Stomach smooth muscle (tissue), 2 donors: ENCODE measurements at regions not wholly inside any gene's neighbourhood (a gene's known extent, or its start where the extent isn't known, plus 50 kb on each side); places are given as distances from the start of the nearest gene placed in this dataset.
"Not testable (repeated sequence)": the region's sequence is repeated elsewhere in the genome, so short reads cannot be mapped to it uniquely, and the experiment has no call there.

ENCODE experiments used
- H3K27ac ChIP-seq: one replicate; pipeline ENCODE4 v1.7.0; 2013; ENCODE audit warnings: mild to moderate bottlenecking, low read length, inconsistent platforms
- H3K27me3 ChIP-seq, 2 donors: one replicate each; pipeline ENCODE4 v1.7.0; 2013; ENCODE audit warnings: low read length in 2 of 2; ENCODE audit not compliant: insufficient read depth in 2 of 2, control insufficient read depth in 1 of 2
- H3K36me3 ChIP-seq, 2 donors: one replicate each; pipeline ENCODE4 v1.7.0; 2013; ENCODE audit warnings: low read length in 2 of 2; ENCODE audit not compliant: control insufficient read depth in 2 of 2, insufficient read depth in 2 of 2
- H3K4me1 ChIP-seq: one replicate; pipeline ENCODE4 v1.7.0; 2013; ENCODE audit warnings: low read length; ENCODE audit not compliant: control insufficient read depth, insufficient read depth
- H3K4me3 ChIP-seq, 2 donors: one replicate each; pipeline ENCODE4 v1.7.0; 2013; ENCODE audit warnings: low read length in 2 of 2
- H3K9ac ChIP-seq, 2 donors: one replicate each; pipeline ENCODE4 v1.7.0; 2013; ENCODE audit warnings: low read length in 2 of 2, mild to moderate bottlenecking in 1 of 2
- H3K9me3 ChIP-seq, 2 donors: one replicate each; pipeline ENCODE4 v1.7.0; 2013; ENCODE audit warnings: low read length in 2 of 2; ENCODE audit not compliant: control insufficient read depth in 2 of 2
- donor health status: healthy.
- donor health status: Pancreatic carcinoma.

GRCh38 chr12:114836609-114837008 lies 152.6 kb upstream of the TBX3 start:
- Histone ChIP-seq H3K9me3 (peaks cover 0 to 4% of the 10 kb centered on the region in 2 donors), H3K27ac (no peak overlapping the region), H3K36me3 (no peaks in the 10 kb centered on the region)

GRCh38 chr12:114835031-114835430 lies 151.1 kb upstream of the TBX3 start:
- Histone ChIP-seq H3K27me3 (peaks cover 0 to 2% of the 10 kb centered on the region in 2 donors), H3K9ac (no peak overlapping the region), H3K4me3 (no peak overlapping the region), H3K36me3 (no peaks in the 10 kb centered on the region), H3K27ac (no peak overlapping the region), H3K9me3 (peaks cover 0 to 4% of the 10 kb centered on the region in 2 donors), H3K4me1 (no peaks in the 10 kb centered on the region)

More at GRCh38 chr12:114836609-114837008, 152.6 kb upstream of the TBX3 start:
- H3K4me3 ChIP-seq: no peak overlapping the region
- H3K27me3 ChIP-seq: peaks cover 0 to 2% of the 10 kb centered on the region in 2 donors
- no peak overlapping the region for H3K9ac ChIP-seq
- H3K4me1 ChIP-seq: no peaks in the 10 kb centered on the region

DNA sequence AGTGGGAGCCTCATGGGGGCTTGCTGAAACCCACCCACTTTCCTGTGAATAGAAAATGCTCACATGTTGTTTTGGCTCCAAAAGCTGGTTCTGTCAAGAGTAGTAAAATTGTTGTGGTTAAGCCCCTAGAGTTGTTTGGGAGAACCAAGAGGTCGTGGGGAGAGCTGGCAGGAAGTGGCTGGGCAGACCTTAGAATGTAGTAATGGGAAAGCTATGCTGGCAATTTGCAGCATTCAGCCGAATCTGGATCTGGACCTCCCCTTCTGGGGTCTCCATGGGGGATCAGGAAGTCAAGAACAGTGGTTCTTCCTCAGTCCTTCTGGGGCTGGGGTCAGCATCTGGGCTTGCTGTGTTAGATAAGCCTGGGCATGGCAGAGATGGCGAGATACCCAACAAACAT lies 150.6 kb upstream of the TBX3 start:
- Histone ChIP-seq H3K4me1 (no peaks in the 10 kb centered on the region), H3K9me3 (peaks cover 0 to 4% of the 10 kb centered on the region in 2 donors), H3K9ac (no peak overlapping the region), H3K36me3 (no peaks in the 10 kb centered on the region), H3K4me3 (no peak overlapping the region), H3K27me3 (peaks cover 0 to 2% of the 10 kb centered on the region in 2 donors), H3K27ac (no peak overlapping the region)

GRCh38 chr12:114829833-114830232 lies 145.9 kb upstream of the TBX3 start:
- H3K27ac ChIP-seq: no peak overlapping the region
- H3K9me3 ChIP-seq: no peaks in the 10 kb centered on the region
- no peak overlapping the region for H3K9ac ChIP-seq
- H3K4me3 ChIP-seq: no peak overlapping the region
- peaks cover 0 to 2% of the 10 kb centered on the region in 2 donors for H3K36me3 ChIP-seq
- H3K4me1 ChIP-seq: no peaks in the 10 kb centered on the region
- peaks cover 0 to 2% of the 10 kb centered on the region in 2 donors for H3K27me3 ChIP-seq

DNA sequence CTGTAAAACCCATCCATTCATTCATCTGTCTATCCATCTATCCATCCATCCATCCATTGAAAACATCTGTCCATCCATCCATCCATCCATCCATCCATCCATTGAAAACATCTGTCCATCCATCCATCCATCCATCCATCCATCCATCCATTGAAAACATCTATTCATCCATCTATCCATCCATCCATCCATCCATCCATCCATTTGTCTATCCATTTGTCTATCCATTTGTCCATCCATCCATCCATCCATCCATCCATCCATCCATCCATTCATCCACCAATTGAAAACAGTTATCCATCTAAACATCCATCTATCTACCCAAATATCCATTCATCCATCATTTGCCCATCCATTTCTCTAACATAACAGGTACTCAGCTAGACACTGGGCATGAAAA lies 145.3 kb upstream of the TBX3 start:
- not testable (repeated sequence) for H3K27me3 ChIP-seq, H3K4me1 ChIP-seq, H3K9me3 ChIP-seq, H3K9ac ChIP-seq, H3K27ac ChIP-seq, H3K4me3 ChIP-seq, H3K36me3 ChIP-seq

DNA sequence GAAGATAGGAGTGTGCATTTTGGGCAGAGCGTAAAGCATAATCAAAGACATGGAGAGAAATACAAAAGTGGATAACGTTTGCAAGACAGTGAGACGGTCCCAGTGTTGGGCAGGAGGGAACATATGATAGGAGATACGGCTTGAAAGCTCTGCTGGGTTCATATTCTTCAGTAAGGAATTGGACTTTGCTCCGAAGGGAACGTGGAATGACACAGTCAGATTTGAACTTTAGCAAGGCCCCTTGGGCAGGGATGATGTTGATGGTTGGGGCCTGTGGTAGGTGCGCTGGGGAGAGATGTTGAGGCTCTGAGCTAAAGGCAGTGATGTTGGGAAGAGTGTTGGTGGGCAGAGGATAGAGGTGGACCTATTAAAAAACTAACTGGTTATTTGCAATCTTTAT lies 143.5 kb upstream of the TBX3 start:
- Histone ChIP-seq H3K9me3 (no peaks in the 10 kb centered on the region), H3K4me3 (no peak overlapping the region), H3K9ac (no peak overlapping the region)

GRCh38 chr12:114826244-114826643 lies 142.3 kb upstream of the TBX3 start:
- Histone ChIP-seq H3K9ac (no peak overlapping the region), H3K27ac (no peak overlapping the region), H3K27me3 (no peaks in the 10 kb centered on the region), H3K4me1 (no peaks in the 10 kb centered on the region), H3K36me3 (peaks cover 0 to 2% of the 10 kb centered on the region in 2 donors), H3K9me3 (no peaks in the 10 kb centered on the region), H3K4me3 (no peak overlapping the region)

More for the DNA sequence above, 143.5 kb upstream of the TBX3 start:
- Histone ChIP-seq H3K4me1 (no peaks in the 10 kb centered on the region), H3K27ac (no peak overlapping the region), H3K36me3 (peaks cover 0 to 2% of the 10 kb centered on the region in 2 donors), H3K27me3 (no peaks in the 10 kb centered on the region)

GRCh38 chr12:114823724-114824123 lies 139.7 kb upstream of the TBX3 start:
- H3K27me3 ChIP-seq: no peaks in the 10 kb centered on the region
- H3K27ac ChIP-seq: no peak overlapping the region
- H3K9me3 ChIP-seq: no peaks in the 10 kb centered on the region
- H3K4me1 ChIP-seq: no peaks in the 10 kb centered on the region
- H3K36me3 ChIP-seq: peaks cover 0 to 2% of the 10 kb centered on the region in 2 donors
- no peak overlapping the region for H3K4me3 ChIP-seq
- no peak overlapping the region for H3K9ac ChIP-seq

DNA sequence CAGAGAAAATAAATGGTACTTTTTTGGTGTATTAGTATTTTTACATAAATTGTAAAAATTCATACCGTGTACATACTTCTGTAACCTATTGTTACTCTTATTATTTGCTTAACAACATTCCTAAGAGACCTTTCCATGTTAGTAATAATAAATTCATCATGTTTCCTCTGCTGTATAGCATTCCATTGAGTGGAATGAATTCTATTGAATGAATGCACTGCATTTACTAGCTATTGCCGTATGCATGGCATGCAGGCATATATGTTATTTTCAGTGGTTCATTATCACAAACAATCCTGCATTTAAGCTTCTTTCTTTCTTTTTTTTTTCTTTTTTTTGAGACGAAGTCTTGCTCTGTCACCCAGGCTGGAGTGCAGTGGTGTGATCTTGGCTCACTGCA lies 137.6 kb upstream of the TBX3 start:
- Histone ChIP-seq H3K36me3 (peaks cover 0 to 2% of the 10 kb centered on the region in 2 donors), H3K27ac (no peak overlapping the region), H3K4me1 (no peaks in the 10 kb centered on the region), H3K9ac (no peak overlapping the region), H3K9me3 (no peaks in the 10 kb centered on the region), H3K27me3 (no peaks in the 10 kb centered on the region), H3K4me3 (no peak overlapping the region)

DNA sequence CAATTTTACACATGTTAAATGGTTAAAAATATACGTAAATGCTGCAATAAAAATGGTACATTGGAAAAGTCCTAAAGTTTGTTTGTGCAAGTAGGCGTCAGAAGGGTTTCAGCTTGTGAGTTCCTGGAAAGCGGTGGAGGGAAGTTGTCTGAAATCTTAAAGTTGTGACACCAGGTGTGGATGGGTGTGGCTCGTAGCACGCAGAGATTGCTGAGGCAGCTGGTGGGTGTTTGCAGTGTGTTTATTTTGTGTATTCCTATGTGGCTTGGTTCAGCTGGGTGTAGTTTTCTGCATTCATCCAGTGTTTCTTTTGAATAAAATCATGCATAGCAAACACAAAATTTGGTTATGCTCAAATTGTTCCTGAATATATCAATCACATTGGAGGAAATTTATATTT lies 136.8 kb upstream of the TBX3 start:
- Histone ChIP-seq H3K4me1 (no peaks in the 10 kb centered on the region), H3K27ac (no peak overlapping the region), H3K9ac (no peak overlapping the region), H3K9me3 (no peaks in the 10 kb centered on the region), H3K36me3 (no peaks in the 10 kb centered on the region), H3K4me3 (no peak overlapping the region), H3K27me3 (no peaks in the 10 kb centered on the region)

DNA sequence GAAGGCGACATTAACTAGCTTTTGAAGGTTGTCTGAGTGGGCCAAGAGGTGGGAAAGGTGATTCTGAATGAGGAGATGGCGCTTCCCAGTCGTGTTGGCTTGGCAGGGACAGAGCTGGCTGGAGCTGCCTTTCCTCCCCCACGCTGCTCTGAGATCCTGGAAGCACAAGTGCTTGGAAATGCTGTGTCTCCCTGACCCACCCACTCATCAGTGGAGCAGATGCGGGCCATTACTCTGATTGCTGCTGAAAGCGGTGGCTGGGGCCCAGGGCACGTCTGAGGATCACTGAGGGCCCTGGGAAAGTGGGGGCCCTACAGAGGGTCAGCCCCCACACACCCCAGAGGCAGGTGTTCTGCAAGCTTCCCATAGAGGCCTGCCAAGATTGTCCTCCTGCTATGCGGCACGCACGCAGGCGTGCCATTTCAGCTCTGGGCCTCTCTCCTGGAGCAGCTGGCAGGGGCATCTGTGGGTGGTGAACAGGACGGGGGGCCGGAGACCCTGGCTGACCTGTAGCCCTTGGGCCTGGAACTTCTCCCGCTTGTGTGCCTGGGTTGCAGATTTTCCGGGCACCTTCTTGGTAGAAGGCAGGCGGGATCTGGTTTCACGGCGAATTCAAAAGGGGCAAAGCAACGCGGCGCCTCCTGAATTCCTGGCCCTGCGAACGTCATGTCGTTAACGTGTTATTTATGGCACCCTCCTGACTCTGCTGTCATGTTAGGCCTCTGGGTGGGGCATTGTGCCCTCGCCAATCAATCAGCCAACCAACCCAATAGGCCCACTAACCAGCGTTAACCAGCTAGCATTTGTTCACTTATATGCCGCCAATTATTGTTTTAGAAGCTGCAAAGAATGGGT lies 133.8 kb upstream of the TBX3 start:
- H3K4me3 ChIP-seq: no peak overlapping the region
- no peaks in the 10 kb centered on the region for H3K4me1 ChIP-seq
- no peak overlapping the region for H3K9ac ChIP-seq
- no peak overlapping the region for H3K27ac ChIP-seq
- no peaks in the 10 kb centered on the region for H3K36me3 ChIP-seq
- H3K27me3 ChIP-seq: no peaks in the 10 kb centered on the region
- H3K9me3 ChIP-seq: no peaks in the 10 kb centered on the region
